ENCODE measurements at regions not wholly inside any gene's neighbourhood (a gene's known extent, or its start where the extent isn't known, plus 50 kb on each side); places are given as distances from the start of the nearest gene placed in this dataset.
"Not testable (repeated sequence)": the region's sequence is repeated elsewhere in the genome, so short reads cannot be mapped to it uniquely, and the experiment has no call there.

DNA sequence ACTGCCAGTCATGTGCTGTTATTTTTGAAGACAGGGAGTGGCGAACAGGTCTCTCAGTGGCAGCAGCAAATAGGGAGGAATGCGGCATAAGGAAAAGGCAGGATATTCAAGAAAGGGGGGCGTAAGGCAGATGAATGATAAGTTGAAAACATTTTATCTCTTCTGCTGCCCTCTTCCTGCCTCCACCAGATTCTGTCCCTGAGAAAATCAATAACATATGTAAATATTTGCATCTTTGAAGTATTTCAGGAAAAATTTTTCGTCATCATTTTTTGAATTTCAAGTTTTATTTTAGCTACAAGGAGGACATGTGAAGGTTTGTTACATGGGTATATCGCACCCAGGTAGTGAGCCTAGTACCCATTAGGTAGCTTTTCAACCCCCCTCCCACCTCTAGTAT lies 616.7 kb downstream of the MCTP2 start:
- no peak for DNase-seq

DNA sequence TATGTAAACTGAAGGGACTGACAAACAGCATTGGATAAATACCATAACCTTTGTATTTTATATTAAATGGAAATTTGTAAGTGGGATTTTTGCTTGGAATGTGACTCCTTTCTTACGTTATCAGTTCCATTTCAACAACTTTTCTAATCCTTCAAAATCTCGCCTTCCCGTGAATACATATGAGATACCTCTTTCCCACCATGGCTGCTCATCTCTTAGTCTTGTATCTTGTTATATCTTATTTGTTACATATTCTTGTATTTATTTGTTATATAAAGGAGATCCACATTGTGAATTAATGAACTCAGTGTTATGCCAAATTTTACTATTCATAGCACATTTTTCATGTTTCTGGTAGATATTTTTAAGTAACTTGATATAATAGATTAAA lies 623.7 kb downstream of the MCTP2 start:
- DNase-seq, result no peak

DNA sequence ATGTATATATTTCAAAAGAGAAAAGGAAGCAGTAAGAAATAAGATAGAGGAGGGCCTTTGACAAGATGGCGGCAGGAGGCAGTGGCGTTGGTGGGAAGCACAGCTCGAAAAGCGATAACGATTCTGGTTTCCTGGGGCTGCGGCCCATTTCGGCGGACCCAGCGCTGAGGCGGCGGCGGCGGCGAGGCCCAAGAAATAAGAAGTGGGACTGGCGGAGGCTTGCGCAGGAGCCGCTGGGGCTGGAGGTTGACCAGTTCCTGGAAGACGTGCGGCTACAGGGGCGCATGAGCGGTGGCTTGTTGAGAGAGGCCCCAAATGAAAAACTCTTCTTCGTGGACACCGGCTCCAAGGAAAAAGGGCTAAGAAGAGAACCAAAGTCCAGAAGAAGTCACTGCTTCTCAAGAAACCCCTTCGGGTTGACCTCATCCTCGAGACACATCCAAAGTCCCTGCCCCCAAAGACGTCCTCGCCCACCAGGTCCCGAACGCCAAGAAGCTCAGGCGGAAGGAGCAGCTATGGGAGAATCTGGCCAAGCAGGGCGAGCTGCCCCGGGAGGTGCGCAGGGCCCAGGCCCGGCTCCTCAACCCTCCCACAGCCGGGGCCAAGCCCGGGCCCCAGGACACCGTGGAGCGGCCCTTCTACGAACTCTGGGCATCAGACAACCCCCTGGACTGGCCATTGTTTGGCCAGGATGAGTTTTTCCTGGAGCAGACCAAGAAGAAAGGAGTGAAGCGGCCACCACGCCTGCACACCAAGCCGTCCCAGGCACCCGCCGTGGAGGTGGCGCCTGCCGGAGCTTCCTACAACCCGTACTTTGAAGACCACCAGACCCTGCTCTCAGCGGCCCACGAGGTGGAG lies 624.3 kb downstream of the MCTP2 start:
- DNase-seq, result no peak

DNA sequence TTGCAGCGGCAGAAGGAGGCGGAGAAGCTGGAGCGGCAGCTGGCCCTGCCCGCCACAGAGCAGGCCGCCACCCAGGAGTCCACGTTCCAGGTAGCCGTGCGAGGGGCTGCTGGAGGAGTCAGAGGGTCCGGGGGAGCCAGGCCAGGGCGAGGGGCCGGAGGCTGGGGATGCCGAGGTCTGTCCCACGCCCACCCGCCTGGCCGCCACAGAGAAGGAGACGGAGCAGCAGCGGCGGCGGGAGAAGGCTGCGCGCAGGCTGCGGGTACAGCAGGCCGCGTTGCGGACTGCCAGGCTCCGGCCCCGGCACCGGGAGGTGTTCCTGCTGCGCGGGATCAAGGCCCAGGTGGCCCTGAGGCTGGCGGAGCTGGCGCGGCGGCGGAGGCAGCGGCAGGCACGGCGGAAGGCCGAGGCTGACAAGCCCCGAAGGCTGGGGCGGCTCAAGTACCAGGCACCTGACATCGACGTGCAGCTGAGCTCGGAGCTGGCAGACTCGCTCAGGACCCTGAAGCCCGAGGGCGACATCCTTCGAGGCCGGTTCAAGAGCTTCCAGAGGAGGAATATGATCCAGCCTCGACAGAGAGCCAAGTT lies 625.0 kb downstream of the MCTP2 start:
- no peak for DNase-seq

DNA sequence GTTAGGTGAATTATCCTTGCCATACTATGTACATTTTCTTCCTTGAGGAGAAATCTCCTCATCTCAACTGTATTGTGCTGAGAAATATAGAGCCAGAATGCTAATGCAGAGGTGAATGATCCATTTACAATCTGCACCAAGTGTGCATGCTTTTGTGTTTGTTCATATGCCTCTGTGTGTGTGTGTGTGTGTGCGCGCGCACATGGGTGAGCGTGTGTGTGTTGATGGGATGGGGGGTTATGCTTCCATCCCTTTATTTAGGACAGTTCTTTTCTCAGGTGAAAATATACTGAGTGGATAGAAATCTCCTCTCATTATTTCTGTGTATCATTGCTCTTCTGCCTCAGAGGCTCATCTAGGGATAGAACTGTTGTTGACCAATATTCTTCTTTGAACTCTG lies 626.1 kb downstream of the MCTP2 start:
- DNase-seq, result no peak

DNA sequence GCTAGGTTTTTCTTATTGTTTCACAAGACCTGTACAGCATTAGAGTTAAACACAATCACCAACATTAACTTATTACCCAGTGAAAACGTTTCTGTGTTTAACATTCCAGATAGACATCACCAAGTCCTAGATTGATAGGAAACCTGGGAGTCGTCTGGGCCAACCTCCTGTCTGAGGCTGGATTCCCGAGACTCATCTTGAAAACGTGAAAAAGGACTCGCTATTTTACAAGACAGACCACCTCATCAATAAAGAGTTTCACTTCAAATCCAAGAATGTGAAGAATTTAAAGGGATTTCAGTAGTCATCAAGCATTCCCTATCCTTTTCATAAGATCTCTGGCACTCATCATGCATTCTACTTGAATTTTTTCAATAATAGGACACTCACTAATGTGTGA lies 626.6 kb downstream of the MCTP2 start:
- no peak for DNase-seq

DNA sequence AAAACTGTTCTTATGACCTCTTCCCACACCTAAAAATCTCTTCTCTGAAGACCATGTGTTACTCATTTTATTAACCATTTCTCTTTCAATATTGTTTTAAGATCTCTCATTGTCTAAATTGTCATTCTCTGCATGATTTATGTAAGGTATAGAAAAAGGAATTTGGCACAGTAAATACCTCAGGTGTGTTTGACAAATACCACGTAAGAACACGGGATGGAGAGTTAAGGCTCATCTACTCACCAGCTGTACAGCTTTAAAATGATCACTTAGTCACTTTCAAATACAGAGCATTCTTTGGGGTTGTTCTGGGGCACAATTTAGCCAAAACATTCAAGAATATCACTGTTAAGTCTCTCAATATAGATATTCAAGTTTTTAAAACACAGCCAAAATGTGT lies 627.1 kb downstream of the MCTP2 start:
- no peak for DNase-seq

DNA sequence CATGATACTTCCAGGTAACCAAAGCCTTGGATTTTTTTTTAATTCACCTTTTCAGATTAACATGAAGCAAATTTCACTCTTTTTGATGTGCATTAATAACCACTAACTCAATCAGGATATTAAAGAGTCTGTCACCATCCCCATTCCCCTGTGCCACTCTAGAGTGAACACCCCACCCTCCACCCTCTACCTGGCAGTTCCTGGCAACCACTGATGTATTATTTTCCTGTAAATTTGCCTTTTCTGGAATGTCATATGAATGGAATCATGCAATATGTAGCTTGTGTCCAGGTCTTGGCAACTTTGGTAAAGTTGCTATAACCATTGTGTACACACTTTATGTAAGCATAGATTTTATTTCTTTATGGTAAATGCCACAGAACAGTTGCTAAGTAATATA lies 627.6 kb downstream of the MCTP2 start:
- DNase-seq, result no peak

DNA sequence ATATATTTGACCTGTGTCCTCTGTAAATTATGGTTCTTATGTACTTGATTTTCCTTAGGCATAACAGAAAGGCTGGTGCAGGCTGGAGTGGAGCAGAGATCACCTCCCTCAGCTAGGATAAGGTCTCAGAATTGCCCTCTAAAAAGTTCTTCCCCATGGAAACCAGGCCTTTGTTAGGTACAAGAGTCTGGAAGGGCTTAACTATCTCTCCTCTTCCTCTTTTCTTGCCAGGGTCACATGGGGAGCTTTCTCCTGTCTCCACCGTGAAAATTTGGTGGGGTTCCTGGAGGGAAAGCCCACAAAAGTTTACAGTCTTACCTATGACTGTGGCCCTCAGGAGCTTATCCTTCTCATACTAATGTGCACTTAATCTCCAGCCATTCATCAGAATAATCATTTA lies 633.2 kb downstream of the MCTP2 start:
- DNase-seq, result no peak

DNA sequence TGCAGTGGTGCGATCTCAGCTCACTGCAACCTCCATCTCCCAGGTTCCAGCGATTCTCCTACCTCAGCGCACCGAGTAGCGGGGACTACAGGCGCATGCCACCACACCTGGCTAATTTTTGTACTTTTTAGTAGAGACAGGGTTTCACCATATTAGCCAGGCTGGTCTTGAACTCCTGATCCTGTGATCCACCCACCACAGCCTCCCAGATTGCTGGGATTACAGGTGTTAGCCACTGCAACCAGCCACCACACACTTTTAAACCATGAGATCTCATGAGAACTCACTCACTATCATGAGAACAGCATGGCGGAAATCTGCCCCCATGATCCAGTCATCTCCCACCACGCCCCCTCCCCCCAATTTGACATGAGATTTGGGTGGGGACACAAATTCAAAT lies 636.9 kb downstream of the MCTP2 start:
- DNase-seq, result not testable (repeated sequence)

DNA sequence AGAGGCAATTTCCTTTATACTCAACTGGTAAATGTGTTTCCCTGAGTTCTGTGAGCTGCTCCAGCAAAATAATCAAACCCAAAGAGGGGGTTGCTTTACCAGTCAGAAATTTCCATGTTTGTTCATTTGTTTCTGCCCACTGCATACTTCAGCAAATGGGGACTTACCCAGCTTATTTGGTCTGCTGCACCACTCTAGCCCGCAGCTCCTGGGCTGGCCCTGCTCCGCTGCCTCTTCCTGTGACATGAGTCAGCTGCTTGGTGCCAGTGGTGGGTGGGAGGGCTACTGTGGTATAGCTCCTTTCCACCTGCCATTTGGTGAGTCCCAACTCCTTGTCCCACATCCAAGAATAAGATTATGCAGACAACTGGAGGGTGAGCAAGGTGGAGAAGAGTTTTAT lies 644.2 kb downstream of the MCTP2 start:
- no peak for DNase-seq

DNA sequence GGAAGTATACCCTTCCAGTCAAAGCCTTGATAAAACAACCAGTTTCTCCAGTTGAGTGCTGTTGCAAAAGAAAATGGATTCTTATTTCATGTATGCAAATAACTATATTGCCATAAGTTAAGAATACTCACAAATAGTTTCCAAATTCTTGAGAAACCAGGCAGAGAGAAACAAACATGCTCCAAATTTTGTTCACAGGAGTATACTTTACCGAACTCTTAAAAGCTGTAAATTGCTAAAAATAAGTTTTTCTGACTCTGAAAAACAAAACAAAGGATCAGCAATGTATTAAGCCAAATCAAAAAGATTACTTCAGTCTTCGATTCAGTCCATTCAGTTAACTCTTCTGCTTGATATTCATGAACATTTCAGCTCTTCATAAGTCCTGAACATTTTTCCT lies 646.5 kb downstream of the MCTP2 start:
- DNase-seq, result no peak

DNA sequence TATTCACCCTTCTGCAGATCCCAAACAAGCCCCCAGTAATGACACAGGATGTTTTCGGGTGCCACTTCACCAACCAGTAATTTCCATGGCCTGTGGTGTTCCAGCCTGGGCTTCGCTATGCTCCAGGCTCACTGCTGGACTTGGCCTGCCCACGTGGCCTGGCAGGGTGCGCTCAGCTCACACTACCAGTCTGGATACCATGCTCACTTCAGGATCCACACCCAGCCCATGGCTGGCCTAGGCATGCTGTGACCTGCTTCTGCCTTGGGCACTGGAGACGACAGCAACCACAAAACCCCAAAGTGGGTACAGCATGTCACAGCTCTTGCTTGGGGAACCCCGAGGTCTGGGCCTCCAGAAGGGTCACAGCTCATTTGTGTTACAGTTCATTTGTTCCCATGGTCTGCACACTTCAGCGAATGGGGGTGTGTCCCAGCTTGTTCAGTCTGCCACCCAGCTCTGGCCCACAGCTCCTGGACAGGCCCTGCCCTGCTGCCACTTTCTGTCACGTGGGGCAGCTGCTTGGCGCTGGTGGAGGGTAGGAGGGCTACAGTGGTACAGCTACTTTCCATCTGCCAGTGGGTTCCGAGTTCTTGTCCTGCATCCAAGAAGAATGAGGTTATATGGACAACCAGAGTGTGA lies 650.8 kb downstream of the MCTP2 start:
- DNase-seq, result no peak

DNA sequence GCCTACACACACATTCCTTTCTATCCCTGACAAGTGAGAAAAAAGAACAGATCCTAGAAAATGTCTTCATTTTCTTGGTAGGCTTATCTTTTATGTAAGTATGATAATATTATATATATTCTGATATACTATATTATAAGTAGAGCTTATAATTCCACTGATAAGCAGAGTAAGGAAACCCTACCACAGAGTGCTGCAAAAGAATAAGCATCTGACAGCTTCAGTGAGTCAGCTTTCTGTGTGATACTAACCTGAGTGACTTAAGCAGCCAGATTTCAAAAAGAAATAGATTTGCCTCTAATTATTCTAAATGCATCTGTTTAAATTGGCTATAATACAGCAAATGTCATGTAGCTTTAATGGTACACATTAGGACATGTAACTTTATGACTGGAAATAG lies 656.0 kb downstream of the MCTP2 start:
- DNase-seq, result no peak

DNA sequence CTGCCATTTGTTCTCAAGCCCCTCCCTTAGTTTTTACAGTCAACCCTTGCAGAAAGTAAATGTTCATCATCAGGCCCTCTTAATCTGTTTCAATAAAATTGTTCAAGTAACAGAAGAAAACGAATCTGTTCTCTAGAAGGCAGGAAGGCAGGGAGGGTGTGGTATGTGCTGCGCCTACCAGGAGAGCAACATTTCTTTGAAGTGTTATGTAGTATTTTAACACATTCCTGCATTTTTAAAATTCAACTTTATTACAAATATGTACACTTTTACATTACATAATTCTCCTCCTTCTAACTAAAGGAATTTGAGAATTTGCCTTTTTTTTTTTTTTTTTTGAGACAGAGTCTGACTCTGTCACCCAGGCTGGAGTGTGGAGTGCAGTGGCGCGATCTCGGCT lies 657.8 kb downstream of the MCTP2 start:
- no peak for DNase-seq

DNA sequence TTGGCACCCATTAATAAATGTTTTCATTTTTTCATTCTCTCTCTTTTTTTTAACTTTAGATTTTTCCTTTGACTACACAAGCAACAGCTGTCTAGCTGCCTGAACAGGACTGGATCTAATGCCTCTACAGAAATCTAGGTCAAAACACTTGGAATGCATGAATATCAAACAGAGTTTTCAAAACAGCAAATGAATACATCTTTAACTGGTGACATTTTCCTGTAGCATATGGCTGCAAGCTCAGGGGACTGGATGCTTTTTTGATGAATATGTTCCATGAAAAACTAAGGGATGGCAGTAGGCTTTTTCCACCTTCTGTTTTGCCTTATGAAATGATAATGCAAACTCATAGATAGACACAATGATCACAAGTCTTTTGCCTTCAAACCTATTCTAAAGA lies 661.7 kb downstream of the MCTP2 start:
- no peak for DNase-seq

DNA sequence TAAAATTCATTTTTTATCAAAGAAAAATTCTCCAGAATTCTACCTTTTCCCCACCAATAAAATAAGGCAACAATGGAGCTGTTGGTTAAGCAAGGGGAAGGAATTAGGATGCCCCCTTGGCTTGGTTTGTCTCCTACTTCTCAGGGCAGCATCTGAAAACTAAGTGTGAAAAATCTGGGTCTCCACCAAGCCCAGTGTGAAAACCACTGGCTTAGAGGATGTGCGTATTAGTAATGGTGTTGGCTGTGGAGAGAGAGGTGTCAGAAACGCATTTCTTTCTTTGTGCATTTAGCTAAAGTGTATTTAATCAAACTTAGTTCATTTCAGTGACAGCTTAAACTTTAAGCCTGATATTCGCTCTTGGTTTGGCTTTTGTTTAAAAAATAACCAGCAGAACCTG lies 662.7 kb downstream of the MCTP2 start:
- no peak for DNase-seq

DNA sequence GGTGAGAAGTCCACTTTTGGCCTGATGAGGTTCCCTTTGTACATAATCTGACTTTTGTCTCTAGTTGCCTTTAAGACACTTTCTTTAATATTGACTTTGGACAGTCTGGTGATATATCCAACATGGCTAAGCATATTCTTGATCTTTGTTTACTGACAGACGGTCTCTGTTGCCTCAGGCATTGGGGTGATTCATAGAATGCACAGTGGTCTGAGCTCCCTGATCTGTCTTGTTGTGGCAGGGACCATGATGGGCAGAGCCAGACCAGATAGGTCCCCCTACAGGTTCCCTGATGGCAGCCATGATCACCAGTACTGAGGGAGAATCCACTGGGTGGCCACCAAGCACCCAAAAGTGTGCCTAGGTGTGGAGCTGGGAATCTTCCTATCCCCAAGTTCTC lies 678.1 kb downstream of the MCTP2 start:
- no peak for DNase-seq

DNA sequence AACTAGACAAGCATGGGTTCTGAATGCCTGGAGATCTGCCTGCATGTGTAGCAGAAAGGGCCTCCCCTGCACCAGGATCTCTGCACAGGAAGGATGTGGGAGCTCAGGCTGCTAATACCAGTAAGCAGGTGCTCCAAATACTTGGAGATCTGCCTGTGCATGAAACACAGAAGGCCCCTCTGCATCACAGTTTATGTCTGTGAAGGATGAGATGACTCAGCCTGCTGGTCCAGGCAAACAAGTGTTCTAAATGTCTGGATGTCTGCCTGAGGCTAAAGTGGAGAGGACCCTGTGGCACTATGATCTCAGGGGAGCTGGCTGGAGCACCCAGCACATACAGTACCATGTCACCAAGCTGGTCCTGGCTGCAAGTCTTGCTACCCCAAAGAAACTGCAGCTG lies 678.8 kb downstream of the MCTP2 start:
- DNase-seq, result no peak

DNA sequence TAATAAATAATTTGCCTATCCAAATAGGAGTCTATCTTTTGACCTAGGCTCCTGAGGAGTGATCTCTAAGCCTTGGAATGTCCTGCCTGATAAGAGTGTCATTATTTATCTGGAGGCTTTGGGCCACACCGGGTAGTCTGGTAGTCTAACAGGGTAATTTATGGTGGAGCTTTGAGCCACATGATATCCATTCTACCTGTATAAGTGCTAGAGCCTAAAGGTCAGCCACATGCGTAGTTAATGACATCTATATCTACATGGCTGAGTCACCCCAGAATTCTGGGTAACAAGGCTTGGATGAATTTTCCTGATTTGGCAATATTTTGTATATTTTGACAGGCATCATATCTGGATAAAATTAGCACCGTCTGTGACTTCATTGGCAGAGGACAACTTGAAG lies 681.4 kb downstream of the MCTP2 start:
- DNase-seq, result no peak

DNA sequence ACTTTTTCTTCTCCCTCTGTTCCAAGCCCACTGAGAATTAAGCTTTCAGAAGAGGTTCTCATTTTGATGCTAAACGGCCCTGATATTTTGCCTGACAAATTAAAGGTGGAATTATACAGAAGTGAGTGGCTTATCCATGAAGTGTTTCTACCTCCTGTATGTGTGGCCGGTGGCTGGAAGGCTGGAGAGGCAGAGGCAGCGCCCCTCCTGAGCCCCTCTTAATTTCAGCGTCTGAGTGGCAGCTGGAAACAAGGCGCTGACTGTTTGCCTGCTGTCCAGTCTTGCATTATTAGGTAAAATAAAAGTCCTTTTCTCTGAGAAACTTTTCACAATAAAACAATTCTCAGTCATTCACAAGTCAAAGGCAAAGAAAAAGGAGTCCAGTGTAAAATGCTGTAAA lies 685.7 kb downstream of the MCTP2 start:
- no peak for DNase-seq

DNA sequence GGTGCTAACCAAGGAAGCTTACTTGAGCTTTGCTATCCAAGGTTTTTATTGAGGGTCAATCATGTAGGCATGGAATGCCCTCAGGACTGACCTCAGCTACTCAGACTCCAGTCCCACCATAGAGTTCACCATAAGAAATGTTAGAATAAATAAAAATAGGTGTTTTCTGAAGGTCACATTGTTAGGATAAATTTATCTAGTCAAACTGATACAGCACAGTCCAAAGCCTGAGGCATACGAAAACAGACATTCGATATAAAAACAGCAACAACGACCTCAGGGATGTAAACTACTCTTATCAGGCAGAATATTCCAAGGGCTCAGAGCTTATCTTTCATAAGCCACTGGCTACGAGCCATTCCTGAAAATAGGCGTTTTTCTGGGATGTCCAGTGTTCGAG lies 690.6 kb downstream of the MCTP2 start:
- DNase-seq, result no peak

DNA sequence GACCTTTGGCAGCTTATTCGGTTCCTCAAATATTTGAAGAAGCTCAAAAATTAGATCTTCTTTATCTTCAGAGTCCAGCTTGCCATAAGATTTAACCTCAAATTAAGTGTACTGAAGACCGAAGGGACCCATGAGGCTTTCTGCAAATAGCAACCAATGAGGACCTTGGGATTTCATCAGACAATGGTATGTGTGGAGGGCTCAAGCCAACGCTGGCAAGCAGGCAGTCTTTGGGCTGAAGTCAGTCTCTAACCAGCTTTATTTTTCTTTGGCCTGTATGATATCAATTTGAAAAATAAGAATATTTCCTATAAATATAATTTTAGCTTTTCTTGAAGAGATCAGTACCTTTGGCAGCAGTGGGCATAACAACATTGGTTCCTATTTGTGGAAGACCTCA lies 692.7 kb downstream of the MCTP2 start:
- no peak for DNase-seq

DNA sequence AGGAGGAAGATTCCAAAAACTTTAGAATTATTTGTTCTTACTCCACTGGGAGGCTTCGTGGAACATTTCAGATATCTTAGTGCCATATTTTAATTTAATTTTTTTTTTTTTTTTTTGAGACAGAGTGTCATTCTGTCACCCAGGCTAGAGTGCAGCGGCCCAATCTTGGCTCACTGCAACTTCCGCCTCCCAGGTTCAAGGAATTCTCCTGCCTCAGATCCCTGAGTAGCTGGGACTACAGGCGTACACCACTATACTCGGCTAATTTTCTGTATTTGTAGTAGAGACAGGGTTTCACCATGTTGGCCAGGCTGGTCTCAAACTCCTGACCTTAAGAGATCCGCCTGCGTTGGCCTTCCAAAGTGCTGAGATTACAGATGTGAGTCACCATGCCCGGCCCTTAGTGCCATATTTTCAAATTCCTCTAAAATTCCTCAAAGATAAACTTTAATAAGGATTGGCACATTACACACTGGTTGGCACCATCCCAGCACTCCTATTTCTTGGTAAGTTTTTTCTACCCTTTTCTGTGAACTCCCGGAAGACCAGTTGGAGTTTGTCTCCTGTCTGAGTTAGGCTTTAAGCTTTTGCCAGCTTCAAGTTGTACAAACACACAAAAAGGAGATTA lies 693.7 kb downstream of the MCTP2 start:
- DNase-seq, result no peak

Data from GF-D8 (cell line).